Naive B cell (primary cell): ENCODE measurements at regions not wholly inside any gene's neighbourhood (a gene's known extent, or its start where the extent isn't known, plus 50 kb on each side); places are given as distances from the start of the nearest gene placed in this dataset.

Experiments used
- ATAC-seq, 2 donors: fragments of 150-1000 bp; cut with Tn5 transposase; 2 replicates each; pipeline ENCODE4 v1.10.0; 2021; ENCODE audit warnings: low read depth in 2 of 2, mild to moderate bottlenecking in 2 of 2, moderate library complexity in 2 of 2
- DNase-seq: peaks from one replicate; pipeline ENCODE4 v3.0.0; 2022
- H3K27ac Mint-ChIP-seq, 6 donors: one replicate each; pipeline ENCODE4 v1.8.0; 2020 to 2022; ENCODE audit warnings: mild to moderate bottlenecking in 6 of 6, mixed read lengths in 6 of 6, moderate library complexity in 5 of 6, inconsistent platforms in 2 of 6
- H3K27me3 Mint-ChIP-seq, 3 donors: one replicate each; pipeline ENCODE4 v1.8.0; 2021 to 2022; ENCODE audit warnings: mixed read lengths in 3 of 3, mild to moderate bottlenecking in 1 of 3
- H3K36me3 Mint-ChIP-seq, 2 donors: one replicate each; pipeline ENCODE4 v1.8.0; 2020 to 2022; ENCODE audit warnings: mixed read lengths in 2 of 2, inconsistent platforms in 1 of 2, mild to moderate bottlenecking in 1 of 2
- H3K4me1 Mint-ChIP-seq, 3 donors: one replicate each; pipeline ENCODE4 v1.8.0; 2020 to 2022; ENCODE audit warnings: mixed read lengths in 3 of 3, inconsistent platforms in 1 of 3, mild to moderate bottlenecking in 1 of 3, moderate library complexity in 1 of 3
- H3K4me3 Mint-ChIP-seq, 8 donors: one replicate each; pipeline ENCODE4 v1.8.0; 2020 to 2022; ENCODE audit warnings: mild to moderate bottlenecking in 8 of 8, mixed read lengths in 8 of 8, moderate library complexity in 8 of 8, inconsistent platforms in 2 of 8
- H3K9me3 Mint-ChIP-seq, 7 donors: one replicate each; pipeline ENCODE4 v1.8.0; 2020 to 2022; ENCODE audit warnings: mixed read lengths in 7 of 7, mild to moderate bottlenecking in 5 of 7, inconsistent platforms in 2 of 7, moderate library complexity in 1 of 7

DNA sequence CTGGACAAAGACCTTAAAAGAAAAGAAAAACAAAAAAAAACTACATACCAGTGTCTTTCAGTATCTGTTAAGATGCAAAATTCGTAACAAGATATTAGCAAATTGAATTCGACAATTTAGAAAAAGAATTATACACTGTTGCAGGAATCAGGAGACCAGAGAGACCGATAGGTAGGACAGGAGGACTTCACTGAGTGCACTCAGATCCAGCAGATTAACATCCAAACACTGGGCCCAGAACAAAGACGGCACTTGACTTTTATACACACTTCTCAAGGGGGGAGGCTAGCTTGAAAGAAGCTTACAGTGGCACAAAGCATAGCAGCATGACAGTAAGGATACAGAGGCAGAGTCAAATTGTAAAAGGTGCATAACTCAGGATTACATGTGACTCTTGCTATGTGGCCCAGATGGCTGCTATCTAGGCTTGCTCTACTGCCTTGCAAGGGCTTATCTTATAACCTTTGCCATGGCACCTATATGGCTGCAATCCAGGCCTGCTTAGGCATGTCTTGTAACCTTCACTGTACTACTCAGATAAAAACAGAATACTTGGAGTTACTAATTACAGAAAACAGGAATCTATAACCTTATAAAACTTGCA is 507.3 kb upstream of the LRRTM4 start:
- Mint-ChIP-seq H3K9me3 (peaks cover 6 to 43% (median 13%) of the 10 kb centered on the region in 7 donors), H3K36me3 (no peaks in the 10 kb centered on the region), H3K27me3 (no peaks in the 10 kb centered on the region)

DNA sequence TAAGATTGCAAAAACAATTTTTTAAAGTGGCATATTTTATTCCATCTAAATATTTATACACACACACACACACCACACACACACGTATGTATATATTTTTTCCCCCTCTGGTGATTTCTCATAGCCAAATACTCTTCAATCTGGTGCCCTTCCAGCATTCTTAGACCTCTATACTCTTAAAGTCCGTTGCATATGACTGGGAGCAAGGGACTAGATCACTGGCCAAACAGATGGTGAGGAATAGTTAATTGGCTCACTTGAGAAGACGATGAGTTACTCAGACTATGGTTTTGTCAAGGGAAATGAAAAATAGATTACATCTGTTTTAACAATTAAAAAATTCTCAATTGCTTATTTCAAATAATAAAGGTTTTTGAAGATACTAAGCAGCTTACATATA is 512.5 kb upstream of the LRRTM4 start:
- Mint-ChIP-seq H3K27ac (no peak overlapping the region), H3K4me3 (no peak overlapping the region), H3K4me1 (no peaks in the 10 kb centered on the region), H3K27me3 (no peaks in the 10 kb centered on the region), H3K9me3 (peaks cover 5 to 22% (median 7%) of the 10 kb centered on the region in 7 donors), H3K36me3 (no peaks in the 10 kb centered on the region)
- DNase-seq, result no peak
- ATAC-seq, result no peak

More for the DNA sequence above, 507.3 kb upstream of the LRRTM4 start:
- DNase-seq, result no peak
- ATAC-seq, result no peak
- Mint-ChIP-seq H3K4me1 (no peaks in the 10 kb centered on the region), H3K4me3 (no peak overlapping the region), H3K27ac (peak overlapping the region in 1 of 6 donors; percentile 13)

DNA sequence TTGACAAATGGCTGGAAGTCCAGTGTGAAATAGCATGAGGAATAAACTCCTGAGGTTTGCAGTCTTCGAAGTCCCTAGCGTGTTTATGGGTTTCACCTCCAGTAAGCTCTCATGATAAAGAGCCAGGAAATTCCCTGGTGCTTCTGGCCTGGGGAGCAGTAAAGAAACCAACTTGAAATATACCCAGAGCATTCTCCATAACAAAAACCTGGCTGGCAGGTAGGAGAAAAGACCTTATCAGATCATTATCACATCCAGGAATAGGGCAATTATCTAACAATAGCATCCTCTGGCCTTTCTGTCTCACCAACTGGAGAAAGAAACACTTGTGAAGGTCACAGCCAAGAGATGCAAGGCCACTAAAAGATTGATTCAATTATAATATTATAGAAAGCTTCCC is 513.6 kb upstream of the LRRTM4 start:
- ATAC-seq, result no peak
- no peaks in the 10 kb centered on the region for H3K27me3 Mint-ChIP-seq
- H3K4me3 Mint-ChIP-seq, result no peak overlapping the region
- no peaks in the 10 kb centered on the region for H3K4me1 Mint-ChIP-seq
- H3K36me3 Mint-ChIP-seq, result no peaks in the 10 kb centered on the region
- peaks cover 4 to 20% (median 7%) of the 10 kb centered on the region in 7 donors for H3K9me3 Mint-ChIP-seq
- no peak for DNase-seq
- no peak overlapping the region for H3K27ac Mint-ChIP-seq

DNA sequence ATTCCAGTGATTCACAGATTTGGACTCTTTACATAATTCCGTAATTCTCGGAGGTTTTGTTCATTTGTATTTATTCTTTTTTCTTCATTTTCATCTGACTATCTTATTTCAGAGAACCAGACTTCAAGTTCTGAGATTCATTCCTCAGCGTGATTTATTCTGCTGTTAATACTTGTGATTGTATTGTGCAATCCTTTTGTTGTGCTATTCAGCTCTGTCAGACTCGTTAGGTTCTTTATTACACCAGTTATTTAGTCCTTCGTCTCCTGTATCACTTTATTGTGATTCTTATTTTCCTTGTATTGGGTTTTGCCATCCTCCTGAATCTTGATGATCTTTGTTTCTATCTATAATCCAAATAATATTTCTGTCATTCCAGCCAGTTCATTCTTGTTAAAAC is 529.3 kb upstream of the LRRTM4 start:
- Mint-ChIP-seq H3K4me3 (no peak overlapping the region), H3K9me3 (peaks cover 23 to 48% (median 27%) of the 10 kb centered on the region in 7 donors), H3K4me1 (no peaks in the 10 kb centered on the region), H3K27ac (no peak overlapping the region), H3K36me3 (no peaks in the 10 kb centered on the region), H3K27me3 (no peaks in the 10 kb centered on the region)
- ATAC-seq (no peak), DNase-seq (no peak)

DNA sequence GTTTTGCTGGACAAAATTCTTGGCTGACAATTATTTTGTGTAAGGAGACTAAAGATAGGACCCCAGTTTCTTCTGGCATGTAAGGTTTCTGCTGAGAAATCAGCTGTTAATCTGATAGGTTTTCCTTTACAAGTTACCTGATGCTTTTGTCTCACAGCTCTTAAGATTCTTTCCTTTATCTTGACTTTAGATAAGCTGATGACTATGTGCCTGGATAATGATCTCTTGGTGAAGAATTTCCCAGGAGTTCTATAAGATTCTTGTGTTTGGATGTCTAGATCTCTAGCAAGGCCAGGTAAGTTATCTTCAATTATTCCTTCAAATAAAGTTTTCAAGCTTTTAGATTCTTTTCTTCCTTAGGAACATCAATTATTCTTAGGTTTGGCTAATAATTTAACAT is 534.8 kb upstream of the LRRTM4 start:
- DNase-seq, result no peak
- H3K9me3 Mint-ChIP-seq, result peaks cover 0 to 19% (median 4%) of the 10 kb centered on the region in 7 donors
- no peak for ATAC-seq
- H3K36me3 Mint-ChIP-seq, result no peaks in the 10 kb centered on the region
- no peaks in the 10 kb centered on the region for H3K27me3 Mint-ChIP-seq
- no peak overlapping the region for H3K4me3 Mint-ChIP-seq
- H3K27ac Mint-ChIP-seq, result no peak overlapping the region
- H3K4me1 Mint-ChIP-seq, result no peaks in the 10 kb centered on the region

DNA sequence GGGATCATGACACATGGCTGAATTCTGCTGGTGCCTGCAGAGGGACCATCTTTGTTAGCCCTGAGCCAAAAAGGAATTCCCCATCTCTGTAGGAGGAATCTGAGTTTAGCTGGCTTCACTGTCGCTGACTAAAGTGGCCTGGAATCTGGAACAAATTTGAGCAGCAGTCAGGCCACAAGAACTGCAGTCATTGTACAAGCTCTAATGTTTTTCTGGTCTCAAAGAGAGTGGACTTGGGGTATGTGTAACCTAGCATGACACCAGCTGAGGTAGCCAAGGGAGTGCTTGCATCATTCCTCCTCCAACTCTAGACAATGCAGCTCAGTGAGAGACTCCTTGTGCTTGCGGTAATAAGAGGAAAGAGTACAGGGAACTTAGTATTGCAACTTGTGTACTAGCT is 539.1 kb upstream of the LRRTM4 start:
- no peaks in the 10 kb centered on the region for H3K27me3 Mint-ChIP-seq

DNA sequence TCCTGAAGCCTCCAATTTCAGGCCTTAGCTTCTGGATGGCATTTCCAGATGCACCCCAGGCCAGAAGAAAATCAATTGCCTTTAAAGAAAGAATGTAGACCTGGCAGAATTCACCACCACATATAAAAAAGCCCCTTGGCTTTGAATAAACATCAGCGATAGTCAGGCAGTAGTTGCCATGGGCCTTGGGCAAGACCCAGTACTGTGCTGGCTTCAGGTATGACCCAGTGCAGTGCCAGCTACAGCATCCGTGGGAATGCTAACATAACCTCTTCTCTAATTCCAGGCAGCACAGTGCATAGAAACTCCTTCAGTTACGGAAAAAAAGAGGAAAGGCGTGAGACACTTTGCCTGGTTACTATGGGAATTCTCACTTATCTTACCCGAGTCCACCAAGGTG is 539.6 kb upstream of the LRRTM4 start:
- Mint-ChIP-seq H3K4me1 (no peaks in the 10 kb centered on the region), H3K27me3 (no peaks in the 10 kb centered on the region), H3K36me3 (no peaks in the 10 kb centered on the region), H3K4me3 (no peak overlapping the region), H3K9me3 (peaks cover 0 to 13% (median 0%) of the 10 kb centered on the region in 7 donors), H3K27ac (no peak overlapping the region)
- DNase-seq (no peak), ATAC-seq (no peak)

More for the DNA sequence above, 539.1 kb upstream of the LRRTM4 start:
- no peak for ATAC-seq
- Mint-ChIP-seq H3K9me3 (peaks cover 0 to 16% (median 0%) of the 10 kb centered on the region in 7 donors), H3K27ac (no peak overlapping the region), H3K4me3 (no peak overlapping the region), H3K4me1 (no peaks in the 10 kb centered on the region), H3K36me3 (no peaks in the 10 kb centered on the region)
- no peak for DNase-seq

DNA sequence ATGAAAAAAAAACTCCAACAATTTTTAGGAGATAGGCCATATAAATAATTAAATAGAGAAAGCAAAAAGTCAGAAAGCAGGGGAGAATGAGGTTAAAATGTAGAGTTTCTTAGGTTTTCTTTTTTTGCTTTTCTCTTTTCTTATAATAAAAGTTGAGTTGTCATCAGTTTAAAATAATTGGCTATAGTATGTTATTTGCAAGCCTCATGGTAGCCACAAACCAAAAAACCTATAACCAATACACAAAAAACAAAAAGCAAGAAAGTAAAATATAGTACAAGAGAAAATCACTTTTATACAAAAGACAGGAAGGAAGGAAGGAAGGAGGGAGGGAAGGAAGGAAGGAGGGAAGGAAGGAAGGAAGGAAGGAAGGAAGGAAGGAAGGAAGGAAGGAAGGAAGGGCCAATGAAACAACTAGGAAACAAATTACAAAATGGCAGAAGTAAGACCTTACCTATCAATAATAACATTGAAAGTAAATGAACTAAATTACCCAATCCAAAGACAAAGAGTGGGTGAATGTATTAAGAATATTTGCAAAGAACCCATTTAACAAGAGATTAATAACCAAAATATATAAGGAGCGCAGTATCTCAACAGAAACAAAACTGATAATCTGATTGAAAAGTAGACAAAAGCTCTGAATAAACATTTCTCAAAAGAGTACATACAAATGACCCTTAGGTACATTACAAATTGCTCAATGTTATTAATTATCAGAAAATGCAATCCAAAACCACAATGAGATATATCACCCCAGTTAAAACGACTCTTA is 541.3 kb upstream of the LRRTM4 start:
- ATAC-seq (no peak), DNase-seq (no peak)
- Mint-ChIP-seq H3K9me3 (peaks cover 0 to 10% (median 3%) of the 10 kb centered on the region in 7 donors), H3K27me3 (no peaks in the 10 kb centered on the region), H3K4me1 (no peaks in the 10 kb centered on the region), H3K36me3 (no peaks in the 10 kb centered on the region), H3K27ac (no peak overlapping the region), H3K4me3 (no peak overlapping the region)

DNA sequence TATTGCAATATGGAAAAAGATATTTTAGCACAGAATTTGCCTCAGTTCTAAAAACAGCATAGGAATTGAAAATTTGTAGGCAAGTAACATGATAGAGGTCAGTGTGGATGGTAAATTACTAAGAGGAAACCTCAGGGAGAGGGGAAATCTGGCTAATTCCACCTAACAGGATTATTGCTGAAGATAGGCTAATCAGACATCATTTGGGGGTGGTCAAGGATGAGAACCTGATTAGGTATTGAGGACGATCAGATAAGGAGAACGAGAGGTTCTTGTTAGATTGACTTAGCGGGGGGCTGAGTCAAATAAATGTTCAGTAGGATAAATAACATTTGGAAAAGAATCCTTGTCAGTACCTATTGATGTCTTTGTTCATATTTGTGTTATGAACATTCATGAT is 543.2 kb upstream of the LRRTM4 start:
- Mint-ChIP-seq H3K27ac (no peak overlapping the region), H3K4me1 (no peaks in the 10 kb centered on the region), H3K36me3 (no peaks in the 10 kb centered on the region), H3K27me3 (no peaks in the 10 kb centered on the region), H3K4me3 (no peak overlapping the region), H3K9me3 (peaks cover 0 to 4% (median 3%) of the 10 kb centered on the region in 7 donors)
- DNase-seq (no peak), ATAC-seq (no peak)

DNA sequence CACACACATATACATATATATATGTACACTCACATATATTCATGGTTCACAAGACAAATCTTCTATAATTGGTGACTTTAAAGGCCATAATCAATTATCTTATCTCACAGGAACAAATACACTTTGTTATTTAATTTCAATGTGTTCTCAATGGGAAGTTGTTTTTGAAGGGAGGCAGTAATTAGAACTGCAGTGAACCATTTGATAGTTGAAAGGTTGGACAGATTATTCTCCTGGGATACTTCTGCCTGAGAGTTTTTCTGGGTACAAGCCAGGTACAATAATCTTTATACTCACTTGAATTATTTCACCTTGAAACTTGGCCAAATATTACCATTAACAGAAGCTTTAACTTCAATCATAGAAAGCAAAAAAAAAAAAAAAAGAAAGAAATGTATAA is 546.6 kb upstream of the LRRTM4 start:
- Mint-ChIP-seq H3K4me3 (no peak overlapping the region), H3K9me3 (peaks cover 0 to 4% (median 0%) of the 10 kb centered on the region in 7 donors), H3K27ac (no peak overlapping the region), H3K36me3 (no peaks in the 10 kb centered on the region), H3K27me3 (no peaks in the 10 kb centered on the region), H3K4me1 (no peaks in the 10 kb centered on the region)
- ATAC-seq (no peak), DNase-seq (no peak)

DNA sequence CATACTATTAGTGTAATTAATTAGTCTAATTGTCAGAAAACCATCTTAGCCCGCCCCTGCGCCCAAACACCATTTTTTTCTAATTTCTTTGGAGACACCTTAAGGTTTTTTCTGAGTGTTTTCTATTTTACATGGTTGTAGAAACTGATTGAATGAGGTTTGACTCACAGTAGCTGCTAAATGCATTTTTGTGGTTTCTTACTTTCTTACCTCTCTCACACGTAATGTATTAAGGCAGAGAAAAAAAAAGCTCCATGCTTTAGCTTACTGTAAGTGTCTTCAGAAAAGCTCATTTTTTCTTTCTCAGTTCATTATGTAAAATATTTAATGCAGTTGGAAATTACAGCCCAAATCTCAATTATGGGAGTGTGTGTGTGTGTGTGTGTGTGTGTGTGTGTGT is 548.5 kb upstream of the LRRTM4 start:
- Mint-ChIP-seq H3K9me3 (peaks cover 0 to 11% (median 2%) of the 10 kb centered on the region in 7 donors), H3K4me3 (no peak overlapping the region), H3K27ac (no peak overlapping the region), H3K36me3 (no peaks in the 10 kb centered on the region), H3K27me3 (no peaks in the 10 kb centered on the region), H3K4me1 (no peaks in the 10 kb centered on the region)
- ATAC-seq (no peak), DNase-seq (no peak)

DNA sequence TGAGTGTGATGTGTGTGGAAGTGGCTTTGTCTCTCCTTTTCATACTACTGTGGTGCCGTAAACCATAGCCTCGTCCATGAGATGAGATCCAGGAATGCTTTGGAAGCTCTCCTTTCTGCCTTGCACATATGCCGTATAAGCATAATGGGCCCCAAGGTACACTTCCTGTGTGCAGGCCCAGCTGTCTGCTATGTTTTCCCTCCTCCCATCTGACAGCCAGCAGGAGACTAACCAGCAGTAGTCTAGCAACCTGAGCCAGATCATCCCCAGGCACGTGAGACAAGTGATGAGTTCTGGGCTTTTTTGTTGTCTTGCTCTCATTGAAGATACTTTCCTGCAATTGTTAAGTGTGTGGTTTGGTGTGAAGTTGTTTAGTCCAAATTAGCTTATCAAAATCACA is 555.5 kb upstream of the LRRTM4 start:
- Mint-ChIP-seq H3K4me3 (no peak overlapping the region), H3K9me3 (peaks cover 2 to 15% (median 5%) of the 10 kb centered on the region in 7 donors), H3K27ac (no peak overlapping the region), H3K36me3 (no peaks in the 10 kb centered on the region), H3K4me1 (no peaks in the 10 kb centered on the region), H3K27me3 (no peaks in the 10 kb centered on the region)
- DNase-seq (no peak), ATAC-seq (no peak)

DNA sequence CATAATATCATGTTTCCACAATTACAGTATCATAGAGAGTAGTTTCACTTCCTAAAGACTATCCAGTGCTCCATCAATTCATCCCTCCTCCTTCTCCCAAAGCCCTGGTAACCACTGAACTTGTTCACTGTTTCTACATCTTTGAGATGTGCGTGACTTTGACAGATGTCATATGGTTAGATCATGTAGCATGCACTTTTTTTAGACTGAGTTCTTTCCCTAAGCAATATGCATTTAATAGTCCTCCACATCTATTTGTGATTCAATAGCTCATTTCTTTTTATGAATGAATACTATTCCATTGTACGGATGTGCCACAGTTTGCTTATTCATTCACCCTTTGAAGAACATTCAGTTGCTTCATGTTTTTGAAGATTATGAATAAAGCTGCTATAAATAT is 560.4 kb upstream of the LRRTM4 start:
- no peak for ATAC-seq
- Mint-ChIP-seq H3K4me3 (no peak overlapping the region), H3K27ac (no peak overlapping the region), H3K4me1 (no peaks in the 10 kb centered on the region), H3K36me3 (no peaks in the 10 kb centered on the region), H3K9me3 (peaks cover 4 to 13% (median 5%) of the 10 kb centered on the region in 7 donors), H3K27me3 (no peaks in the 10 kb centered on the region)
- DNase-seq, result no peak

DNA sequence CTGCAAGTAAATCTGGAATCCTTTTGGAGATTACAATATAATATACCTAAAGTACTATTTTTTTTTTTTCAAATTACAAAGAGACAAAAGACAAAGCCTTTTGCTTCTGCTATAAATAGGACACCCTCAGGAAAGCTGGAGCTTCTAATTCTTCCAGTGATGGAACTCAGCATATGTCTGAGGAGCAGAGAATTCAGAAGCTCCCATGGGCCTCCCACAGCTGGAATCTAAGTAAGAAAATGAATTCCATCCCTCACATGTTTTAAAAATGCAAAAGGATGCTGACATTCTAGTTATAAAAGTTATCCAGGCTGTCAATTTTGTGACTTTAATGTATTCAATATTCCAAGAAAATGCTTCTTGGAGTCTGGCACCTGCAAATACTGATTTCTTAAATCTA is 571.3 kb upstream of the LRRTM4 start:
- ATAC-seq (no peak), DNase-seq (no peak)
- Mint-ChIP-seq H3K27ac (no peak overlapping the region), H3K4me1 (no peaks in the 10 kb centered on the region), H3K27me3 (no peaks in the 10 kb centered on the region), H3K36me3 (no peaks in the 10 kb centered on the region), H3K9me3 (peaks cover 0 to 7% (median 0%) of the 10 kb centered on the region in 7 donors), H3K4me3 (no peak overlapping the region)
